Stimulated activated CD4-positive, alpha-beta T cell treated with anti-CD3 and anti-CD28 coated beads, Interleukin-1b, Interleukin-23, amount 100 ng/mL, for 4 hours (primary cell): ENCODE measurements at regions not wholly inside any gene's neighbourhood (a gene's known extent, or its start where the extent isn't known, plus 50 kb on each side); places are given as distances from the start of the nearest gene placed in this dataset.
A peak's percentile ranks its signal among the peaks of the same experiment; 100 is the strongest.

Experiments
- DNase-seq, 2 donors: peaks; one replicate each; pipeline ENCODE4 v3.0.0-alpha.2; 2020; ENCODE audit warnings: low read depth in 2 of 2

GRCh38 chr9:129506041-129506440 is 114.9 kb downstream of the C9orf50 start:
- no peak for DNase-seq

GRCh38 chr9:129505270-129505902 is 115.5 kb downstream of the C9orf50 start:
- no peak for DNase-seq

- DNase-seq = no peak
Measured at GRCh38 chr9:129504404-129504803, 116.5 kb downstream of the C9orf50 start.

GRCh38 chr9:129501771-129502319 is 119.1 kb downstream of the C9orf50 start:
- no peak for DNase-seq

GRCh38 chr9:129500863-129501770 is 119.8 kb downstream of the C9orf50 start:
- no peak for DNase-seq

GRCh38 chr9:129500161-129500862 is 120.6 kb downstream of the C9orf50 start:
- no peak for DNase-seq

GRCh38 chr9:129498451-129499384 is 122.2 kb downstream of the C9orf50 start:
- DNase-seq = no peak

GRCh38 chr9:129497813-129498450 is 123.0 kb downstream of the C9orf50 start:
- no peak for DNase-seq

- no peak for DNase-seq
Measured at GRCh38 chr9:129497005-129497812, 123.7 kb downstream of the C9orf50 start.

- DNase-seq = peak; percentile 84 to 86
Measured at GRCh38 chr9:129496473-129497004, 124.4 kb downstream of the C9orf50 start.

- DNase-seq = peak; percentile 75 to 90
Measured at GRCh38 chr9:129495620-129496472, 125.1 kb downstream of the C9orf50 start.

GRCh38 chr9:129494113-129494789 is 126.7 kb downstream of the C9orf50 start:
- DNase-seq = no peak

GRCh38 chr9:129493706-129494047 is 127.2 kb downstream of the C9orf50 start:
- DNase-seq = no peak

- no peak for DNase-seq
Measured at GRCh38 chr9:129493002-129493705, 127.7 kb downstream of the C9orf50 start.

- no peak for DNase-seq
Measured at GRCh38 chr9:129491487-129491855, 129.4 kb downstream of the C9orf50 start.

- no peak for DNase-seq
Measured at GRCh38 chr9:129490583-129491486, 130.1 kb downstream of the C9orf50 start.
